ENCODE measurements at regions not wholly inside any gene's neighbourhood (a gene's known extent, or its start where the extent isn't known, plus 50 kb on each side); places are given as distances from the start of the nearest gene placed in this dataset.

GRCh38 chr16:73290258-73290657 lies 242.3 kb upstream of the ZFHX3 start:
- no peak for TF ChIP-seq NFRKB (IDR thresholded peaks at IDR 0.05)
- no peak for TF ChIP-seq FOXK2 (IDR thresholded peaks at IDR 0.05)
- no peak for TF ChIP-seq ELF4 (IDR thresholded peaks at IDR 0.05)
- TF ChIP-seq TARDBP (IDR thresholded peaks at IDR 0.05): no peak
- no peak for TF ChIP-seq ARNT (IDR thresholded peaks at IDR 0.05)

All from HEK293T (cell line).